GM18508 (cell line): ENCODE measurements at regions not wholly inside any gene's neighbourhood (a gene's known extent, or its start where the extent isn't known, plus 50 kb on each side); places are given as distances from the start of the nearest gene placed in this dataset.
"Not testable (repeated sequence)": the region's sequence is repeated elsewhere in the genome, so short reads cannot be mapped to it uniquely, and the experiment has no call there.

Source experiments
- ATAC-seq: cut with Tn5 transposase; IDR thresholded peaks from one replicate; pipeline ENCODE4 v1.9.1; 2021; ENCODE audit warnings: moderate number of reproducible peaks; ENCODE audit not compliant: insufficient read depth, unreplicated experiment

- no peak for ATAC-seq
These were observed 112.8 kb downstream of the DACT1 start for GRCh38 chr14:58750321-58751269.

- ATAC-seq = no peak
These were observed 114.0 kb downstream of the DACT1 start for GRCh38 chr14:58751788-58752187.

GRCh38 chr14:58752289-58752688 lies 114.5 kb downstream of the DACT1 start:
- no peak for ATAC-seq

- no peak for ATAC-seq
These were observed 115.0 kb downstream of the DACT1 start for GRCh38 chr14:58752771-58753201.

- ATAC-seq = no peak
These were observed 117.5 kb downstream of the DACT1 start for GRCh38 chr14:58755031-58755925.

GRCh38 chr14:58760121-58760520 lies 122.4 kb downstream of the DACT1 start:
- ATAC-seq = no peak

GRCh38 chr14:58762629-58763028 lies 124.9 kb downstream of the DACT1 start:
- no peak for ATAC-seq

GRCh38 chr14:58763210-58763609 lies 125.4 kb downstream of the DACT1 start:
- ATAC-seq = no peak

- ATAC-seq = no peak
These were observed 127.7 kb downstream of the DACT1 start for GRCh38 chr14:58765418-58765831.

- ATAC-seq = no peak
These were observed 128.1 kb downstream of the DACT1 start for GRCh38 chr14:58765843-58766242.

GRCh38 chr14:58769011-58769643 lies 131.4 kb downstream of the DACT1 start:
- ATAC-seq = no peak

GRCh38 chr14:58769771-58770170 lies 132.0 kb downstream of the DACT1 start:
- no peak for ATAC-seq

GRCh38 chr14:58770491-58770982 lies 132.8 kb downstream of the DACT1 start:
- ATAC-seq = no peak

- ATAC-seq = no peak
These were observed 133.3 kb downstream of the DACT1 start for GRCh38 chr14:58771016-58771415.

GRCh38 chr14:58772116-58772515 lies 134.4 kb downstream of the DACT1 start:
- no peak for ATAC-seq

GRCh38 chr14:58772794-58773620 lies 135.2 kb downstream of the DACT1 start:
- ATAC-seq = no peak

- ATAC-seq = no peak
These were observed 136.8 kb downstream of the DACT1 start for GRCh38 chr14:58774531-58774930.

- not testable (repeated sequence) for ATAC-seq
These were observed 137.4 kb downstream of the DACT1 start for GRCh38 chr14:58775130-58775529.

- ATAC-seq = no peak
These were observed 138.8 kb downstream of the DACT1 start for GRCh38 chr14:58776516-58776915.
